H1 (cell line): ENCODE measurements at regions not wholly inside any gene's neighbourhood (a gene's known extent, or its start where the extent isn't known, plus 50 kb on each side); places are given as distances from the start of the nearest gene placed in this dataset.

Source experiments
- CTCF ChIA-PET: fragments of 300-600 bp; sonication (Branson Sonifier 250); formaldehyde crosslinking; loops from one replicate; lab custom pipeline; 2021; ENCODE audit not compliant: partially characterized antibody; lab: Charles Lee
- POLR2A ChIA-PET: fragments of 300-600 bp; sonication (Branson Sonifier 250); formaldehyde crosslinking; loops from one replicate; lab custom pipeline; 2021; ENCODE audit warnings: inconsistent platforms; ENCODE audit not compliant: partially characterized antibody; lab: Charles Lee
- DNase-seq, 2 experiments: peaks; one replicate each; pipeline versions ENCODE4 v3.0.0 to v3.0.0-alpha.2; 2010 to 2022; ENCODE audit warnings: low spot score in 2 of 2, low read depth in 1 of 2, mixed read lengths in 1 of 2
- FAIRE-seq: peaks from 2 replicates; lab custom pipeline; 2011; peaks lifted over from hg19 to GRCh38; lab: Jason Lieb, UNC
- H2AFZ ChIP-seq: 2 replicates; pipeline ENCODE4 v1.8.1; 2012; ENCODE audit warnings: low read length, inconsistent platforms
- H2AK5ac ChIP-seq: 2 replicates; pipeline ENCODE4 v1.6.1; 2013; ENCODE audit warnings: low read depth, low read length
- H2BK120ac ChIP-seq: replicated peaks from 2 replicates; pipeline ENCODE3; 2013; ENCODE audit warnings: low read depth, low read length, inconsistent platforms
- H2BK12ac ChIP-seq: 2 replicates; pipeline ENCODE4 v1.6.1; 2013; ENCODE audit warnings: low read depth, low read length
- H2BK15ac ChIP-seq: 2 replicates; pipeline ENCODE4 v1.6.1; 2013; ENCODE audit warnings: low read length
- H2BK20ac ChIP-seq: 2 replicates; pipeline ENCODE4 v1.6.1; 2013; ENCODE audit warnings: low read length
- H2BK5ac ChIP-seq: 2 replicates; pipeline ENCODE4 v1.6.1; 2013; ENCODE audit warnings: low read depth, low read length
- H3K14ac ChIP-seq: 2 replicates; pipeline ENCODE4 v1.6.1; 2013; ENCODE audit warnings: inconsistent platforms; ENCODE audit not compliant: insufficient read length
- H3K18ac ChIP-seq: 2 replicates; pipeline ENCODE4 v1.6.1; 2013; ENCODE audit warnings: low read length; ENCODE audit errors: extremely low read depth
- H3K23ac ChIP-seq: 2 replicates; pipeline ENCODE4 v1.6.1; 2013; ENCODE audit warnings: inconsistent platforms; ENCODE audit not compliant: insufficient read length
- H3K23me2 ChIP-seq: 2 replicates; pipeline ENCODE4 v1.6.1; 2013; ENCODE audit warnings: low read depth, low read length
- H3K27ac ChIP-seq: 2 replicates; pipeline ENCODE4 v1.6.1; 2011; ENCODE audit warnings: low read depth, low read length, inconsistent platforms
- H3K27me3 ChIP-seq, 4 experiments: replicated peaks in 1 of 4; 1 replicate in 1 of 4; 2 replicates in 3 of 4; pipeline versions ENCODE4 v1.6.1 to v1.8.1; 2011 to 2013; ENCODE audit warnings: low read length in 3 of 4, mild to moderate bottlenecking in 3 of 4, inconsistent platforms in 2 of 4, mixed read lengths in 2 of 4, moderate library complexity in 1 of 4; ENCODE audit not compliant: control insufficient read depth in 3 of 4, insufficient read depth in 3 of 4; ENCODE audit errors: extremely low read depth in 1 of 4
- H3K36me3 ChIP-seq, 4 experiments: 2 replicates each; pipeline versions ENCODE4 v1.6.1 to v1.8.1; 2011 to 2013; ENCODE audit warnings: mild to moderate bottlenecking in 4 of 4, low read length in 3 of 4, moderate library complexity in 2 of 4, control low read depth in 1 of 4, inconsistent platforms in 1 of 4; ENCODE audit not compliant: insufficient read depth in 4 of 4, control insufficient read depth in 2 of 4
- H3K4ac ChIP-seq: replicated peaks from 2 replicates; pipeline ENCODE3; 2013; ENCODE audit warnings: low read length, low read depth, mixed read lengths, inconsistent platforms; ENCODE audit not compliant: insufficient read length
- H3K4me1 ChIP-seq, 4 experiments: replicated peaks in 1 of 4; 1 replicate in 1 of 4; 2 replicates in 3 of 4; pipeline versions ENCODE4 v1.6.1 to v1.8.1; 2011 to 2013; ENCODE audit warnings: low read length in 3 of 4, inconsistent platforms in 2 of 4, mixed read lengths in 1 of 4; ENCODE audit not compliant: insufficient read depth in 4 of 4, control insufficient read depth in 3 of 4
- H3K4me2 ChIP-seq, 2 experiments: 2 replicates each; pipeline versions ENCODE4 v1.6.1 to v1.8.1; 2011 to 2013; ENCODE audit warnings: low read depth in 2 of 2, low read length in 2 of 2, control low read depth in 1 of 2, inconsistent platforms in 1 of 2, mild to moderate bottlenecking in 1 of 2; ENCODE audit not compliant: insufficient read depth in 1 of 2
- H3K4me3 ChIP-seq, 4 experiments: fragments of 200-600, 300-600 bp in 1 of 4; sonication (generic), shearing (Covaris generic), sonication (Bioruptor Twin) in 1 of 4; 2 replicates each; pipeline versions ENCODE4 v1.5.1 to v1.8.1; 2011 to 2016; ENCODE audit warnings: low read length in 4 of 4, low read depth in 3 of 4, control low read depth in 2 of 4, inconsistent platforms in 2 of 4, mild to moderate bottlenecking in 2 of 4, mixed read lengths in 1 of 4, moderate library complexity in 1 of 4; ENCODE audit not compliant: insufficient read depth in 2 of 4; ENCODE audit errors: extremely low read depth in 1 of 4
- H3K56ac ChIP-seq: replicated peaks from 2 replicates; pipeline ENCODE3; 2013; ENCODE audit warnings: low read depth, mild to moderate bottlenecking, mixed read lengths, low read length, inconsistent platforms; ENCODE audit not compliant: insufficient read length
- H3K79me1 ChIP-seq: 2 replicates; pipeline ENCODE4 v1.6.1; 2013; ENCODE audit warnings: low read depth, low read length, control low read depth
- H3K79me2 ChIP-seq, 2 experiments: 2 replicates each; pipeline versions ENCODE4 v1.6.1 to v1.8.1; 2012 to 2013; ENCODE audit warnings: low read length in 2 of 2, mild to moderate bottlenecking in 2 of 2, inconsistent platforms in 1 of 2; ENCODE audit not compliant: insufficient read depth in 2 of 2, control insufficient read depth in 1 of 2
- H3K9ac ChIP-seq, 4 experiments: replicated peaks in 1 of 4; 1 replicate in 1 of 4; 2 replicates in 3 of 4; pipeline versions ENCODE4 v1.6.1 to v1.8.1; 2011 to 2013; ENCODE audit warnings: low read depth in 3 of 4, low read length in 3 of 4, control low read depth in 2 of 4, mild to moderate bottlenecking in 2 of 4, moderate library complexity in 2 of 4, inconsistent platforms in 1 of 4; ENCODE audit errors: extremely low read depth in 1 of 4
- H3K9me3 ChIP-seq, 2 experiments: 2 replicates each; pipeline versions ENCODE4 v1.6.1 to v1.8.1; 2012 to 2013; ENCODE audit warnings: mild to moderate bottlenecking in 2 of 2, moderate library complexity in 2 of 2, control low read depth in 1 of 2, inconsistent platforms in 1 of 2, low read depth in 1 of 2, low read length in 1 of 2, mixed read lengths in 1 of 2; ENCODE audit not compliant: insufficient read depth in 2 of 2
- H4K20me1 ChIP-seq, 2 experiments: replicated peaks in 1 of 2; 2 replicates each; pipeline versions ENCODE3 to v1.8.1; 2011 to 2013; ENCODE audit warnings: inconsistent platforms in 2 of 2, low read length in 2 of 2, mild to moderate bottlenecking in 1 of 2; ENCODE audit not compliant: insufficient read depth in 2 of 2, control insufficient read depth in 1 of 2
- H4K5ac ChIP-seq: 2 replicates; pipeline ENCODE4 v1.6.1; 2013; ENCODE audit warnings: low read length, low read depth, mixed read lengths, inconsistent platforms; ENCODE audit not compliant: insufficient read length
- H4K8ac ChIP-seq: 2 replicates; pipeline ENCODE4 v1.8.0; 2013; ENCODE audit warnings: mild to moderate bottlenecking, moderate library complexity, low read length, inconsistent platforms; ENCODE audit not compliant: insufficient read depth; ENCODE audit errors: extremely low read depth
- H4K91ac ChIP-seq: replicated peaks from 2 replicates; pipeline ENCODE3; 2013; ENCODE audit warnings: low read length, mixed read lengths, inconsistent platforms; ENCODE audit not compliant: insufficient read length
- CHD1 ChIP-seq: IDR thresholded peaks from 2 replicates; pipeline ENCODE4 v1.6.1; 2012; ENCODE audit warnings: low read depth, low read length, improper control_type of control experiment
- CTCF ChIP-seq, 3 experiments: IDR thresholded peaks; 1 replicate in 2 of 3; 2 replicates in 1 of 3; pipeline versions ENCODE4 v1.5.1 to v1.6.1; 2011; ENCODE audit warnings: low read length in 3 of 3, mild to moderate bottlenecking in 3 of 3, inconsistent platforms in 2 of 3, low read depth in 1 of 3, moderate library complexity in 1 of 3; ENCODE audit not compliant: insufficient read depth in 1 of 3; ENCODE audit errors: control extremely low read depth in 1 of 3
- GTF2F1 ChIP-seq: IDR thresholded peaks from 2 replicates; pipeline ENCODE4 v1.6.1; 2012; ENCODE audit warnings: low read depth, low read length, improper control_type of control experiment, borderline replicate concordance
- HDAC6 ChIP-seq: IDR thresholded peaks from one replicate; pipeline ENCODE4 v1.7.1; 2012; ENCODE audit warnings: low read depth, mild to moderate bottlenecking, inconsistent platforms, low read length, moderate library complexity
- KDM5A ChIP-seq: fragments of 200-600 bp; IDR thresholded peaks from 2 replicates; pipeline ENCODE4 v1.7.1; 2012; ENCODE audit warnings: mild to moderate bottlenecking, low read length, inconsistent platforms, mixed read lengths
- RFX5 ChIP-seq: IDR thresholded peaks from 2 replicates; pipeline ENCODE4 v1.6.1; 2011; ENCODE audit warnings: low read depth, low read length, improper control_type of control experiment, borderline replicate concordance
- SIN3A ChIP-seq, 2 experiments: IDR thresholded peaks in 1 of 2; conservative IDR thresholded peaks in 1 of 2; 2 replicates each; pipeline ENCODE4 v1.6.1; 2011 to 2012; ENCODE audit warnings: low read length in 2 of 2, improper control_type of control experiment in 1 of 2, low read depth in 1 of 2, mild to moderate bottlenecking in 1 of 2
- SP4 ChIP-seq: IDR thresholded peaks from 2 replicates; pipeline ENCODE4 v1.6.1; 2012; ENCODE audit warnings: low read length, inconsistent platforms
- SUZ12 ChIP-seq: fragments of 200-600 bp; sonication (generic); IDR thresholded peaks from 2 replicates; pipeline ENCODE4 v1.6.1; 2012; ENCODE audit warnings: mild to moderate bottlenecking, inconsistent platforms, low read length, moderate library complexity, mixed read lengths
- TAF1 ChIP-seq: IDR thresholded peaks from 2 replicates; pipeline ENCODE4 v1.6.1; 2011; ENCODE audit warnings: mild to moderate bottlenecking, low read depth, low read length
- WGBS, 2 experiments: shearing (Covaris generic) in 1 of 2; methylation state at CpG; one replicate each; pipeline versions ENCODE4 v1.1.6 to v1.1.7; 2013 to 2015; ENCODE audit warnings: low lambda C conversion rate in 2 of 2, mixed read lengths in 2 of 2, inconsistent platforms in 1 of 2, low coverage in 1 of 2, missing lambda C conversion rate in 1 of 2; ENCODE audit not compliant: insufficient replicate concordance in 2 of 2, insufficient coverage in 1 of 2, insufficient read length in 1 of 2; ENCODE audit errors: extremely low coverage in 1 of 2, missing lambda C conversion rate in 1 of 2; 5-methylcytosine and 5-hydroxymethylcytosine counted together

GRCh38 chr3:78314327-78314726, 1274.4 kb downstream of the ROBO2 start:
- Histone ChIP-seq H3K36me3 (peaks cover 0 to 11% (median 0%) of the 10 kb centered on the region in 4 experiments; a peak in 1 of 8 replicates), H3K14ac (no peak overlapping the region), H4K8ac (no peak overlapping the region), H3K9me3 (peaks cover 0 to 10% of the 10 kb centered on the region in 2 experiments; a peak in 1 of 4 replicates), H4K5ac (no peak overlapping the region), H4K91ac (no peak overlapping the region), H2AFZ (no peak overlapping the region), H2AK5ac (no peak overlapping the region), H3K4ac (peak overlapping the region; percentile 83), H2BK5ac (no peak overlapping the region), H3K4me3 (no peak overlapping the region), H3K27ac (no peak overlapping the region), H3K79me1 (no peaks in the 10 kb centered on the region), H3K23ac (no peak overlapping the region), H3K9ac (no peak overlapping the region), H3K4me2 (no peak overlapping the region), H2BK15ac (no peak overlapping the region), H3K27me3 (no peaks in the 10 kb centered on the region), H2BK12ac (no peak overlapping the region), H4K20me1 (no peaks in the 10 kb centered on the region), H2BK20ac (no peak overlapping the region), H3K23me2 (no peaks in the 10 kb centered on the region), H3K79me2 (no peaks in the 10 kb centered on the region), H3K56ac (no peak overlapping the region), H2BK120ac (no peak overlapping the region), H3K4me1 (no peaks in the 10 kb centered on the region; a peak in 1 of 7 replicates), H3K18ac (no peak overlapping the region)
- DNase-seq = no peak
- ChIA-PET CTCF (interaction anchor here (1.1 kb wide), 1 partner anchor 24 kb away, joined by 3 read pairs; no protein-coding TSS in a partner anchor), POLR2A (no interaction called here)
- no peak for FAIRE-seq
- TF ChIP-seq SUZ12 (no peak), RFX5 (no peak), SP4 (no peak), GTF2F1 (no peak), CTCF (IDR thresholded peaks at IDR 0.05; ENCODE audit: control extremely low read depth in 1 of 3, insufficient read depth in 1 of 3, low read depth in 1 of 3, low read length in 3 of 3) (no peak), SIN3A (conservative IDR thresholded peaks at IDR 0.05 in 1 of 2, IDR thresholded peaks at IDR 0.05 in 1 of 2; ENCODE audit: low read depth in 1 of 2, low read length in 2 of 2) (no peak), HDAC6 (no peak), CHD1 (no peak), KDM5A (no peak), TAF1 (no peak)
- 86% methylated on average over 2 of the region's 2 CpGs; no CpG with 5 or more reads in 1 of the 2 experiments for WGBS, 2 experiments
